22Rv1 (cell line): ENCODE measurements at regions not wholly inside any gene's neighbourhood (a gene's known extent, or its start where the extent isn't known, plus 50 kb on each side); places are given as distances from the start of the nearest gene placed in this dataset.

Experiments
- ZFX ChIP-seq: fragments of 450-650 bp; IDR thresholded peaks from 2 replicates; pipeline ENCODE4 v1.6.1; 2017; ENCODE audit warnings: antibody characterized with exemption, borderline replicate concordance
- TF ChIP-seq, protein P1 (sequence below): fragments of 450-650 bp; IDR thresholded peaks from 2 replicates; pipeline ENCODE4 v1.5.1; 2017; ENCODE audit warnings: mild to moderate bottlenecking

DNA sequence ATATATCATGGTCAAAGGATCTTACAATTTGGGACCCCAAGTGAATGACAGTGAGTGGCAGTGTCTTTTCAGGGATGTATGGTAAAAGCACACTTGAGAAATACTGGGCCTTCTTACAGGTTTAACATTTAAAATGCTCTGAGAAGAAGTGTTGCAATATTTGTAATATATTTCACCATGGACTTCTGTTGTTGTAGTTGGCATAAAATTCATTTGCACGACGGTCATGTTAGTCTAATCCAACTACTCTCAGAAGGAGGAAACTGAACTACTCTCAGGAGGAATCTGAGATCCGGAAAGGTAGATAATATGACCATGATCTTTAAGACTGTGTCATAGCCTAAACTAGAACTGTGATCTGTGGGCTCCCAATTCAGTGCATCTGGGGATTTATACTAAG, 700.1 kb downstream of the HDGFL1 start:
- TF ChIP-seq, protein P1, sequence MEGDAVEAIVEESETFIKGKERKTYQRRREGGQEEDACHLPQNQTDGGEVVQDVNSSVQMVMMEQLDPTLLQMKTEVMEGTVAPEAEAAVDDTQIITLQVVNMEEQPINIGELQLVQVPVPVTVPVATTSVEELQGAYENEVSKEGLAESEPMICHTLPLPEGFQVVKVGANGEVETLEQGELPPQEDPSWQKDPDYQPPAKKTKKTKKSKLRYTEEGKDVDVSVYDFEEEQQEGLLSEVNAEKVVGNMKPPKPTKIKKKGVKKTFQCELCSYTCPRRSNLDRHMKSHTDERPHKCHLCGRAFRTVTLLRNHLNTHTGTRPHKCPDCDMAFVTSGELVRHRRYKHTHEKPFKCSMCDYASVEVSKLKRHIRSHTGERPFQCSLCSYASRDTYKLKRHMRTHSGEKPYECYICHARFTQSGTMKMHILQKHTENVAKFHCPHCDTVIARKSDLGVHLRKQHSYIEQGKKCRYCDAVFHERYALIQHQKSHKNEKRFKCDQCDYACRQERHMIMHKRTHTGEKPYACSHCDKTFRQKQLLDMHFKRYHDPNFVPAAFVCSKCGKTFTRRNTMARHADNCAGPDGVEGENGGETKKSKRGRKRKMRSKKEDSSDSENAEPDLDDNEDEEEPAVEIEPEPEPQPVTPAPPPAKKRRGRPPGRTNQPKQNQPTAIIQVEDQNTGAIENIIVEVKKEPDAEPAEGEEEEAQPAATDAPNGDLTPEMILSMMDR = no peak
- TF ChIP-seq ZFX = no peak
